GM23248 (cell line): ENCODE measurements at regions not wholly inside any gene's neighbourhood (a gene's known extent, or its start where the extent isn't known, plus 50 kb on each side); places are given as distances from the start of the nearest gene placed in this dataset.

Source experiments
- EZH2 ChIP-seq: fragments of 200-600 bp; sonication (generic); IDR thresholded peaks from 2 replicates; pipeline ENCODE4 v1.6.1; 2018; ENCODE audit warnings: antibody characterized with exemption, mild to moderate bottlenecking; ENCODE audit not compliant: insufficient read depth, poor library complexity, severe bottlenecking
- EZH2phosphoT487 ChIP-seq: fragments of 200-600 bp; sonication (generic); IDR thresholded peaks from 2 replicates; pipeline ENCODE4 v1.6.1; 2018; ENCODE audit warnings: antibody characterized with exemption, moderate library complexity, mild to moderate bottlenecking, low read depth; ENCODE audit not compliant: insufficient read depth

- TF ChIP-seq EZH2phosphoT487 (no peak), EZH2 (no peak)
Measured at GRCh38 chr6:76708641-76709331, 636.3 kb upstream of the IMPG1 start.
